Right lobe of liver (tissue), 6 donors: ENCODE measurements at regions not wholly inside any gene's neighbourhood (a gene's known extent, or its start where the extent isn't known, plus 50 kb on each side); places are given as distances from the start of the nearest gene placed in this dataset.

Experiments used
- ATAC-seq, 4 donors: fragments of 200-7000 bp; cut with Tn5 transposase; one replicate each; pipeline ENCODE4 v1.9.1; 2020; ENCODE audit warnings: mild to moderate bottlenecking in 4 of 4, moderate library complexity in 4 of 4
- DNase-seq, 3 donors: peaks; one replicate each; pipeline ENCODE4 v3.0.0-alpha.2; 2020
- H3K27ac ChIP-seq, 3 donors: fragments of 200-600 bp; one replicate each; pipeline ENCODE4 v1.8.0; 2022
- H3K27me3 ChIP-seq, 2 donors: fragments of 200-600 bp; one replicate each; pipeline ENCODE4 v1.8.0; 2022
- H3K36me3 ChIP-seq, 4 donors: fragments of 200-600 bp; sonication (generic) in 1 of 4; one replicate each; pipeline versions ENCODE4 v1.5.1 to v1.8.0; 2017 to 2022; ENCODE audit warnings: control low read depth in 1 of 4
- H3K4me1 ChIP-seq, 4 donors: fragments of 200-600 bp; sonication (generic) in 1 of 4; one replicate each; pipeline versions ENCODE4 v1.5.1 to v1.8.0; 2017 to 2022; ENCODE audit warnings: control low read depth in 1 of 4
- H3K4me3 ChIP-seq, 3 donors: fragments of 200-600 bp; one replicate each; pipeline ENCODE4 v1.8.0; 2022
- H3K9me3 ChIP-seq, 4 donors: fragments of 200-600 bp; sonication (generic) in 1 of 4; one replicate each; pipeline versions ENCODE4 v1.5.1 to v1.8.0; 2017 to 2022; ENCODE audit warnings: control low read depth in 1 of 4
- CTCF ChIP-seq, 4 donors: fragments of 200-600 bp in 3 of 4; fragments of 450-650 bp in 1 of 4; IDR thresholded peaks; one replicate each; pipeline versions ENCODE4 v1.5.1 to v1.8.0; 2016 to 2022; ENCODE audit warnings: antibody characterized with exemption in 4 of 4, mild to moderate bottlenecking in 2 of 4
- POLR2A ChIP-seq: fragments of 450-650 bp; IDR thresholded peaks from one replicate; pipeline ENCODE4 v1.6.1; 2017; ENCODE audit warnings: antibody characterized with exemption, mild to moderate bottlenecking
- WGBS: methylation state at CpG from one replicate; pipeline ENCODE4 v1.1.6; 2018; ENCODE audit warnings: low coverage, low lambda C conversion rate; ENCODE audit not compliant: insufficient coverage; ENCODE audit errors: missing lambda C conversion rate; 5-methylcytosine and 5-hydroxymethylcytosine counted together
- intact Hi-C, 2 donors: fragments of 100-400 bp; cut with DNase I; formaldehyde crosslinking; loops; one replicate each; pipeline versions ENCODE4 v1.11.2 to v1.14.1; 2022
- donor health status: DM: no; HTN: yes; CAD: no.
- donor health status: DM: no; HTN: no; CAD: no.
- donor health status: DM: no; HTN: no; CAD: no.
- donor health status: DM: no; HTN: yes; CAD: no.
- donor health status: DM: no; HTN: yes; CAD: no.

GRCh38 chr2:16105669-16106281 lies 165.4 kb downstream of the MYCN start:
- peaks cover 0 to 15% (median 3%) of the 10 kb centered on the region in 4 donors for H3K4me1 ChIP-seq
- intact Hi-C loops, result no loop called here
- WGBS, result 95% methylated on average over 10 of the region's 15 CpGs
- no peak overlapping the region for H3K4me3 ChIP-seq
- H3K27ac ChIP-seq, result no peak overlapping the region
- H3K27me3 ChIP-seq, result no peaks in the 10 kb centered on the region
- no peak for TF ChIP-seq CTCF (IDR thresholded peaks at IDR 0.05)
- no peak for TF ChIP-seq POLR2A
- no peaks in the 10 kb centered on the region for H3K9me3 ChIP-seq
- ATAC-seq (no peak), DNase-seq (no peak)
- no peaks in the 10 kb centered on the region for H3K36me3 ChIP-seq

DNA sequence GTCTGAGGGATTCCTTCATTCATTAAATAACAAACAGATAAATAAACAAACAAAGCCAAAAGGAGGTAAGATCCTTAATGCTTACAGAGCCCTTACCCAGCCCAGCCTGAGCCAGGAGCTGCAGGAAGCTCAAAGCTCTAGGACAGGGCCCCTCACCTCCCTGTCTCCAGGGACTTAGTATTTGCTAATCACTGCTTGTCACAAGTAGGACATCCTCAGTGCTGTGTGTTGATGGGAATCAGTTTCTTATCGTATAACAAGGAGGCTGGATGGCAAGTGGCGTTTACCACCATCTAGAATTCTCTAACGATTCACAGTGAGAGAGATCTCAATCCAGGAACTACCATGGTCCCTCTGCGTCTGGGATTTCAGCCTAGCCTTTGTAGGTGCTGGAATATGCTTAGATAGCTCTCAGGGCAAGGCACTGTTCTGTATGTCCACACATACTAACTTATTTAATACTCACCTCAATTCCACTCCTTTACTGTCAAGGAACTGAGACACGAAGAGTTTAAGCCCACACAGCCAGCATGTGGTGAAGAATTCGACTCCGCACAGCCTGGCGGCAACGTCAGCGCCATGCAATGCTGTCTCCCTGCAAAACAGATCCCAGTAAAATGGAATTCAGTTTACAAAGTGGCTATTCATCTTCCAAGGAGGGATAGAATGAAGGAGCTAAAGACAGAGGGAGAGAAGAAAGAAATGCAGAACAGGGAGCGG lies 164.8 kb downstream of the MYCN start:
- peak in 1 of 4 donors; percentile 28 for ATAC-seq
- no peaks in the 10 kb centered on the region for H3K27me3 ChIP-seq
- intact Hi-C loops, result no loop called here
- H3K4me1 ChIP-seq, result peaks cover 0 to 15% (median 3%) of the 10 kb centered on the region in 4 donors
- no peaks in the 10 kb centered on the region for H3K36me3 ChIP-seq
- TF ChIP-seq POLR2A (no peak), CTCF (IDR thresholded peaks at IDR 0.05) (no peak)
- peak overlapping the region in 1 of 3 donors; percentile 29 for H3K27ac ChIP-seq
- no peak for DNase-seq
- no peaks in the 10 kb centered on the region for H3K9me3 ChIP-seq
- H3K4me3 ChIP-seq, result no peak overlapping the region
- WGBS, result 78% methylated on average over 9 of the region's 11 CpGs

DNA sequence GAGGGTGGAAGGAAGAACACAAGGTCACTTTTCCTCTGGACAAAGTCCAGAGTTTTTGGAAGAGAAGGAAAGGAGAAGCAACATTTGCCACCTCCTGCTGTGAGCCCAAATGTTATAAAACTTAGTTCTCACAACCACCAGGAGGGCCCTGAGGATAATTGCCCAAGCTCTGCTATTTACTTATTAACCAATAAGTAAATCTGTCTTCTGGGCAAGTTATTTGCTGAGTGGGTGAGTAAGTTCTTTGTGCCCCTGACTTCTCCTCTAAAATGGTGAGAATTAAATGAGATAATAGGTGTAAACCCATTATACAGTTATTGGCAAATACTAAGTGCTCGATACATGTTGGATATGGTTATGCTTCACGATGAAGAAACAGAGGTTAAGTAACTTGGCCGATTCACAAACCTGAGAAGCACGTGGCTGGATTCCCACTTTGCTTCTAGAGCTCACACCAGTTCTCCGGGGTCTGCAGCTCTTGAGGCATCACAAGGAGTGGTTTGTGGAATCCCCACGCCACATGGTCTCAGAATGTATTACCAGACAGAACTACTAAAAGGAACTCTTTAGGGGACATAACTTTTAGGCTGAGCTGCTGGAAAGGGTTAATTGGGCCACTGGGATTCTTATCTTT lies 164.1 kb downstream of the MYCN start:
- H3K9me3 ChIP-seq, result no peaks in the 10 kb centered on the region
- H3K36me3 ChIP-seq, result no peaks in the 10 kb centered on the region
- TF ChIP-seq CTCF (IDR thresholded peaks at IDR 0.05), result no peak
- 36% methylated on average over 6 of the region's 6 CpGs for WGBS
- DNase-seq, result no peak
- intact Hi-C loops, result no loop called here
- peaks cover 0 to 15% (median 3%) of the 10 kb centered on the region in 4 donors for H3K4me1 ChIP-seq
- H3K27ac ChIP-seq, result peak overlapping the region in 1 of 3 donors; percentile 37
- H3K4me3 ChIP-seq, result no peak overlapping the region
- ATAC-seq, result peak; percentile 65 to 93 (median 88)
- H3K27me3 ChIP-seq, result no peaks in the 10 kb centered on the region

DNA sequence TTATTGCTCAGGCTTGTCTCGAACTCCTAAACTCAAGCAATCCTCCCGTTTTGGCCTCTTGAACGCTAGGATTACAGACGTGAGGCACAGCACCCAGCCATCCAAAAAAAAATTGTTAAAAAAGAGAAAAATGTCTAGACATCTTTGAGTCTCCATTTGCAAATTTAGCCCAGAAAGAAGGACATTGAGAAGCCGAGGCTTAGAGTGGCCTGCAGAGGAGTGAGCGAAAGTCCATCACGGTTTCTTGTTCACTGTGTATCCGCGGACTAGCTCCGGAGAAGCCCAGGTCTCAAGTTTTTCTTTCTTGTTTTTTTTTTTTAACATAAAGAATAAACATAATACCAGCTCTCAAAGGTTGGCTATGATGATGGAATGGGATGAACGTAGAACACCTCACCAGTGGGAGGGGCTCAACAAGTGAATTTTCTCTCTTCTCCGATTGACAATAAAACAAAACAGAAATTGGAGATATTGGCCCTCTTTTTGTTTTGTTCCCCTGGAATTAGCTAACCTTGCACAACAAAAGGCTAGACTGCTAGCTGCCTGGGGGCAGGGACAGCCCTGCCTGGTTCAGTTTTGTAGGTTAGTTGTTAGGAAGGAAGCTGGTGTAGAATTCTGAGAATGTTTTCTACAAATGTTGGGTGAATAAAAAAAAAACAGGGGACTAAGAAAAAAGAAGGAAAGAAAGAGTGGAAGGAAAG lies 163.4 kb downstream of the MYCN start:
- Histone ChIP-seq H3K9me3 (no peaks in the 10 kb centered on the region), H3K27ac (peak overlapping the region in 1 of 3 donors; percentile 37), H3K4me3 (no peak overlapping the region), H3K36me3 (no peaks in the 10 kb centered on the region), H3K27me3 (no peaks in the 10 kb centered on the region), H3K4me1 (peaks cover 0 to 15% (median 3%) of the 10 kb centered on the region in 4 donors)
- DNase-seq (no peak), ATAC-seq (peak in 2 of 4 donors; percentile 19 to 40)
- intact Hi-C loops, result no loop called here
- WGBS, result 75% methylated on average over 12 of the region's 12 CpGs
- no peak for TF ChIP-seq CTCF (IDR thresholded peaks at IDR 0.05)
- no peak for TF ChIP-seq POLR2A
